Nucleus accumbens (tissue), 56 donors: ENCODE measurements at regions not wholly inside any gene's neighbourhood (a gene's known extent, or its start where the extent isn't known, plus 50 kb on each side); places are given as distances from the start of the nearest gene placed in this dataset.
"Not testable (repeated sequence)": the region's sequence is repeated elsewhere in the genome, so short reads cannot be mapped to it uniquely, and the experiment has no call there.

Source experiments
- DNase-seq, 56 donors: peaks; one replicate each; lab custom pipeline; 2025; lab: John Stamatoyannopoulos, UW

GRCh38 chrX:63000196-63000595, 350.9 kb downstream of the SPIN4 start:
- DNase-seq, result not testable (repeated sequence)
